Fibroblast of skin of right biceps (primary cell): ENCODE measurements at regions not wholly inside any gene's neighbourhood (a gene's known extent, or its start where the extent isn't known, plus 50 kb on each side); places are given as distances from the start of the nearest gene placed in this dataset.

Experiments
- DNase-seq: peaks from one replicate; pipeline ENCODE4 v3.0.0-alpha.2; 2013

DNA sequence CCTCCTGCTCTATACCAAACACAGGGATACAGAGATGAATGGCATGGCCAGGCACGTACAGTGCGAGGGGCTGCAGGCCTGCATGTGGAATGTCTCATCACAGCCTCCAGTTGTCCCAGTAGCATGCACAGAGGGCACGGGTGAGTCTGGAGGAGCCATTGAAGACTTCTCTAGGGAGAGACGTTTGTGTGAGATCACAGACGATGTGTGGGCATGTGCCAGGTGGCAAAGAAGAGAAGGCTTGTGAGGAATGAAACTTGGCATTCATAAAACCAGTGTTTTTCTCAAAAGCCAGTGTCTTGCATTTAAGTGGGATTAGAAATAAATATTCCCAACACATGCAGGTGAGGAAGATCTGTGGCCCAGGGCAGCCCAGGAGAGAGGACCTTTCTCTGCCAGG lies 119.1 kb upstream of the UBE3A start:
- DNase-seq, result no peak

DNA sequence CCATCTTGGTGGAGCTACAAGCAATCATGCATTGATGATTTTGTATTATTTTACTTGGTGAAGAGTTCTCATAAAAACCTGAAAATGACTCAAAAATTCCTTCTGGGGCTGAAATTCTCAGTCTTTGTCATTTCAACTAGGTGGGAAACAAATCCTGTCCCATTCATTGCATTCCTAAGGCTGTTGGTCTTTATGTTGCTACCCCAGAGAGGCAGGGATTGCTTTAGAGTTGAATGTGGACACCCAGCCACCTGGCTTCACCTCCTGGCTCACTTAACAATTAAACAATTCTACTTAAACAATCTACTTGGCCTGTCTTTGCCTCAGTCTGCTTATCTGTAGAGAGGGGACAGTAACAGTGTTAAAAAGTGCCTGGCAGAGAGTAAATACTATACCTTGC lies 117.3 kb upstream of the UBE3A start:
- no peak for DNase-seq

DNA sequence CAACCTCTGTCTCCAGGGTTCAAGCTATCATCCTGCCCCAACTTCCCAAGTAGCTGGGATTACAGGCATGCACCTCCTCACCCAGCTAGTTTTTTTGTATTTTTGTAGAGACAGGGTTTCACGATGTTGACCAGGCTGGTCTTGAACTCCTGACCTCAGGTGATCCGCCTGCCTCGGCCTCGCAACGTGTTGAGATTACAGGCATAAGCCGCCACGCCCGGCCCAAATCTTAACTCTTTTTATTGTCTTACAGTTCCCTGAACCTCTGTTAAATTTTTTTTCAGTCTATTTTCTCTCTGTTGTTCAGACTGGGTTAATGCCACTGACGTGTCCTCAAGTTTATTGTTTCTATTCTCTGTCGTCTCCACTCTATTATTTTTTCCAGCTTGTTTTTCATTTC lies 115.8 kb upstream of the UBE3A start:
- no peak for DNase-seq

DNA sequence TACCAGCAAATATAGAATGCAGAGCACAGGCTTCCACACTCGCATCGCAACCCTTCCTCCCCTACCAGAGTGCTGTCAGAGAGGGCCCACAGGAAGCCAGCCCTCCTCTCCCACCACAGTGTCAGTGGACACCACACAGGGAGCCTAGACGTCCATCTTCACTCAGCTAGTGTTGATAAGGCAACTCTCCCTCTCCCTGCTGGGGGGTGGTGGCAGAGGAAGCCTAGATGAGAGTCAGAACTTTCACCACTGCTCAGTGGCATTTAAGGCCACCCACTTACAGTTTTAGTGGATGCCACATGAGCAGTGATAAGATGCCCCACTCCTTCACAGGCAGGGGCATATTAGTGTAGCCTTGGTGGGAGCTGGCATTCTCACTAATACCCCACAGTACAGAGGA lies 109.8 kb upstream of the UBE3A start:
- no peak for DNase-seq

DNA sequence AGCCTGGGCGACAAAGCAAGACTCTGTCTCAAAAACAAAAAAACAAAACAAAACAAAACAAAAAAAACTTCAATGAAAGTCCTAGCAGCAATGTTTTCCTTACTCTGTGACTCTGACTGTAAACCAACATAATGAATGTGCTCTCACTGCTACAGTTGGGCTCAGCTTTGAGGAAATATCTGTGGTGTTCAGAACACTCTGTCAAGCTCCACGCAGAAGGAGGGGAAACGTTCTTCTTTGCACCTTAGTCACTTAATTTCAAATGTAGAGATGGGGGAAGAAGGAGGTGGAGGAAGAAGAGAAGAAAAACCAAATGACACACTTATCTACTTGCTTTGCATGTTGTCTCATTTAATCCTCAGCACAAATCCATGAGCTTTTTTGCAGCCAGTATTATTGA lies 107.1 kb upstream of the UBE3A start:
- no peak for DNase-seq

DNA sequence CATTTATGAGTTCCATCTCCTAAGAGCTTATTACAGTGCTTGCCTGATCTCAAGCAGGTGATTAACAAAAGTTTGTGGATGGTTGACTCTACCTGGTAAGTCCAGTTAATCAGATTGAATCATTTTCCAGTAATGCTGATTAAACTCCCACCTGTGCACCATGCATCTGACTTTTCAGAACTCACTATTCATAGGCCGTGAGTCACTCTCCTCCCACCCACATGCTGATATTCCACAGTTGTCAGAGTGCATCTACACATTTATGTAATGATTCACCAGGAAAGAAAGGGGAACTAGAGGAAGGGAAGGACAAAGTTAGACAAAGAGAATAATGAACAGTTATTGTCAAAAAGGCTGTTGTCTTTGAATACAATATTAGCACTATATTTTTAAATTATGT lies 106.2 kb upstream of the UBE3A start:
- peak; percentile 60 for DNase-seq

DNA sequence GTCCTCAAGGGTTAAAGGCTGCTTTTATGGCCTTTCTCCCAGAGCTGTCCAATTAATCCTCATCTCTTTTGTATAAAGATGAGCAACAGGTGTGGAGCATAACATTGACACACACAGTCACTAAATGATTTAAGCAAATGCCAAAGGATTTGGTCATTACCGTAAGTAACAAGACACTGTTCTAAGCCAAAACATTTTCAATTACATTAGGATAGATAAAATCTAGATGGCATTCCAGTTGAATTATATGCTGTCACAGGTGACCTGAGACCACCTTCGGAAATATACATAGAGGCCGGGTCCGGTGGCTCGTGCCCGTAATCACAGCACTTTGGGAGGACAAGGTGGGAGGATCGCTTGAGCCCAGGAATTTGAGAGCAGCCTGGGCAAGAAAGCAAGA lies 105.3 kb upstream of the UBE3A start:
- DNase-seq, result no peak

DNA sequence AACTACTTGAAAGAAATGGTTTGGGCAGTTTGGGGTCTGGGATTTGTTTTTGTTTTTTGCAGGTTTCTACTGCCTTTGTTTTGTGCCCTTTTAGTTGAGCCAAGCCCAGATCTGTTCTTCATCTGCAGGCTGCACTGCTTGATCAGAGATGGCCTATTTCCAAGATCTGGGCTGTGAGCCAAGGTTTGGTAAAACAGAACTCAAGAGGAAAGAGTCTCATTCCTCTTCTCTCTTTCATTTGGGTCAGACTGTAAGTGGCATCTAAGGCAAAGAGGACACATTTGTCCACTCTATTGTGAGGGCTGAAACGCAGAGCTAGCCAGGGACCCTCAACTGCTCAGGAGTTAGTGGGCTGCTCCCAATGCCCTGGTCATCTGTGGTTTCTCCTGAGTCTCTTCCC lies 104.4 kb upstream of the UBE3A start:
- DNase-seq, result peak; percentile 67

DNA sequence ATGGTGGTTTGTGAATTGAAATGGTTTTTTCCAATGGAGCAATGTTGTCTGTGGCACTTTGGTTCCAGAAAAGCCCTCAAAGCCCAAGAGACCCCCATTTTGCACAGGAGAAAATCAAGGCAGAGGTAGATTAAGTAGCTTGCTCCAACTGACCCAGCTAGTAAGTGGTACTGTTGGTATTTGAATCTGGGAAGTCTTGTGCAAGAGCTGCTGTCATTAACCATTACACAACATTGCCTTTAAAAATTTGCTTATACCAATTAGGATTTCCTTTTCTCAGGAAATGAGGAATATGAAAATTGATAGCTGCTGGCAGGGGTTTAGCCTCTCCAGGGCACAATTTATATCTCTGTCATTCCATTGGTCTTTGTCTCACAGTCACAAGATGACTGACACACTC lies 102.4 kb upstream of the UBE3A start:
- DNase-seq, result no peak

DNA sequence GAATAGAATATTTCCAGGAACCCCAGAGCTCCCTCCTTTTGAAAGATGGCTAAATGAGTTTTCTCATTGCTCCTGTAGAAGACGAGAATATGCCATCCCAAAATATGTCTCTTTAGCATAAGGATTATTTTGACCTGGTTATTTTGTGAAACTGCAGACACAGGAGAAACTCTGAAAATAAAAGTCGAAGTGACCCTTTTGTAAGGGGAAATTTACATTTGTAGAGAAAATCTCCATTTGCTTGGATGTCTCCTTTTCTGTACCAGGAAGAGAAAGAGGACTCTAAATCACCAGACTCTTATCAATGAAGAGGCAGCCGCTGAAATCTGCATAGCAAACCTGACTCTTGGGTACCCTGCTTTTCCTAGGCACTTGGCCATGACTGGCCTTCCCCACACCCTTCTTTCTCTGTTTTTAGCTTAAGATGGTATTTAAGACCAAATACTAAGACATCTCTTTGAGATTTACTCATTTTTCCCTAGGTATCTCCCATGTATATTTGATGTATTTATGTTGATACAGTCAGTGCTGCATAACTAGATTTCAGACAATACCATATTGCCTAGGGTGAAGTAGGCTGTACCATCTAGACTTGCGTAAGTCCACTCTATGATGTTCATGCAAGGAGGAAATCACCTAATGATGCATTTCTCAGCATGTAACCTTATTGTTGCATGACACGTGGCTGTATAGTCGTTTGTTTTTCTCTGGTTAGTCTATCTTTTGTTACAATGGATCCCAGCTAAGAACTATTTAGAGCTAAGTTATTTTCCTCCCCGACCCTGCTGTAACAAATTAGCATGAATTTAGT lies 98.2 kb upstream of the UBE3A start:
- no peak for DNase-seq

DNA sequence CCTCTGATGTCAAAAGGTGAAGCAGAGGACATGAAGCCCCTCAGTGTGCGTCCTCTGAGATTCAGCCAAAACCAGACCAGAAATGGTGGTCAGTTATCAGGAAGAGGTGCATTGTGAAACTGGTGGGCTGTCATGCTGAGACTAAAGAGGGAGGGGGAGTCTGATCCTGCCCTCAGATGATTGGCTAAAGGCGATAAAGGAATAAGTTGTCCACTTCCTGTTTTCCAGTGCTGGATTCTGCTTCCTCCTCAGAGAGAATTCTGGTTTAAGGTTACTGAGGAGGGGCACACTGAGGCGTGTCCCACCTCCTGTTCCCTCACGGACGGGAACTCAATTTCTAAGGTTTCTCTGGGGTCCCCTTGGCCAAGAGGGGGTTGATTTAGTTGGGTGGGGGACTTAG lies 97.0 kb upstream of the UBE3A start:
- no peak for DNase-seq

DNA sequence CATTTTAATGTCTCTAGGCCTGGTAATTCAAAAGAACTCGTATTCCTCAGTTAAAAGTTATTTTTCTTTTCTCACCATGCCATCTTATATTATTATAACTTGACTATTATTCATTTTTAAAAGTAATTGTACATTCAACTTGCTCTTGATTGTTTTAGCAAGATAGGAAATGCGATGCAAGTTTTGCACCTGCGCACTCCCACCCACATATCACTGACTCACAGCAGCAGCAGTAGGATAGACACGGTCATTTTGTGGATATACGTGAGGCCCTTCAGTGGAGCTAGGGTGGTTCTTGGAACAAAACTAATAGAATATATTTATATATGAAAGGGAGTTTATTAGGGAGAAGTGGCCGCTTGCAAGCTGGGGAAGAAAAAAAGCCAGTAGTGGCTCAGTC lies 95.5 kb upstream of the UBE3A start:
- no peak for DNase-seq

DNA sequence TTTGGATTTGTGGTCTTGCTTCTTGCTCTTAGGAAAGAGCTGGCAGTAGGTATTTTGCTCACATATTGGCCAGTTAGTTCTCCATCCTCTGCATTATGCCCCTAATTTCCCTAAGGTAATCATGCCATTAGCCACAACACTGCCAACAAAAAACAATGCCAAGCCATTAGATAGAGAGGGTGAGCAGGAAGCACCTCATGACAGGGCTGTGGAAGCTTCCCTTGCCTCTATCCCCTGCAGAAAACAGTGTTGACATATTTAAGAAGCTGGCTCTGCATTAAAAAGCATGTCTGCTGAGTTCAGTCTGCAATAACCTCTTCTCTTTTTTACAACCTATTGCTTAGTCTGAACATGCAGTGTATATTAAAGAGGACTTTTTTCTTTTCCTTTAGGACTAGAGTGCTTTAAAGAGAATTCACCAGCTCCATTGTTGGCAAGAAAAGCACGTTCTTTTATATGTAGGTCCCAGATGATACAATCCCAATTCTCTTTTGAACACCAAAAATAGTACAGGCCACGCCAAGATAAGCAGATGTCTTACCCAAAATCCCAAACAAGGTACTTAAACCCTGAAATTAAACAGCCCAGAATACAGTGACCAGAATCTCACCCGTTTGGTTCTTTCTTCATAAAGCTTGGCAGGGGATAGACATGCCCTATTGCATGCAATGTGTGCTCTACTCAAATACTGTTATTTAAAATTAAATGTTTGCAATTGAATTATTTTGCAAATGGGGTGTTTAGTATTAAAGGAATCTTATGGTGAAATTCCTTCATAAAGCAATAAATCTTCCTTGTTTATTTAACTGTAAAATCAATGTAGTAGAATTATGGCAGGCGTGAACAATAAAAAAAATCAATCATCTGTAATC lies 93.7 kb upstream of the UBE3A start:
- DNase-seq, result no peak

DNA sequence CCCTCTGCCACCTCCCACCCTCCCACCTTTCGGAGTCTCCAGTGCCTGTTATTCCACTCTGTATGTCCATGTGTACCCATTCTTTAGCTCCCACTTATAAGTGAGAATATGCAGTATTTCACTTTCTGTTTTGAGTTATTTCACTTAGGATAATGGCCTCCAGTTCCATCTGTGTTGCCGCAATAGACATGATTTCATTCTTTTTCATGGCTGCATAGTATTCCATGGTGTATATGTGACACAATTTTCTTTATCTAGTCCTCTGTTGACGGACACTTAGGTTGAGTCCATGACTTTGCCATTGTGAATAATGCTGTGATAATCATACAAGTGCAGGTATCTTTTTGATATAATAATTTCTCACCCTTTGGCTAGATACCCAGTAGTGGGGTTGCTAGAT lies 91.0 kb upstream of the UBE3A start:
- no peak for DNase-seq

DNA sequence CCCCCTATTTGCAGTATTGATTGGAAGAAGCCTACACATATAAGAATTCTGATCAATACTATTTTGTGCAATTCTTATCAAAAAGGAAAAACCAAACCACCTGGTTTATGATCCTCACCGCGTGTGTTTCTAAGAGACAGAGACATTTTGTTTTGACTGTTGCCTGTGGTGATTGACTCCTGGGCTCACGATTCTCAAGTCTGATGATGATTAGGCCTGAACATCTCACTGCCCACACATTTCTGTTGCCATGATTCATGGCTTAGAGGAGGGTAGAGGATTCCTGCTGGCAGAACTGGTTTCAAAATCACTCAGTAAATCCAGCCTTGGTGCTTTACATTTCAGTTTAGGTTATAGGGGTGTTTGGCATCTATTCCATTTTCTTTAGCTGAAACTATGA lies 88.3 kb upstream of the UBE3A start:
- DNase-seq, result no peak

DNA sequence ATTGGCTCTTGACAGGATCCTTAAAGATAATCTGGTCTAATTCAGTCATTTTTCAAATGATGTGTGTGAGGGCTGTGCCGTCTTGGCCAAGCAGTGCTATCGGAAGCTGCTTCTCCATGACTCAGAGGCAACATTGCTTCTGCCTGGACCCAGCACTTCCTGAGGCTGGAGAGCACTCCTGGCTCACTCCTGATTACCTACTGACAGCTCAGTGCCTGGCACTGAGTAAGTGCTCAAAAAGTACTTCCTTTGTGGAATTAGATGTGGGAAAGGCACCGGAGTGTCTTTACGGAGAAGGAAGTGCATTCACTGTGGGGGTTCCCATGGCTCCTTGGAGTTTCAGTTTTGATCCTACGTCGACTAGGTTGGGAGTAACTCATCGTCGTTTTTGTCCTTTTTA lies 86.9 kb upstream of the UBE3A start:
- no peak for DNase-seq

DNA sequence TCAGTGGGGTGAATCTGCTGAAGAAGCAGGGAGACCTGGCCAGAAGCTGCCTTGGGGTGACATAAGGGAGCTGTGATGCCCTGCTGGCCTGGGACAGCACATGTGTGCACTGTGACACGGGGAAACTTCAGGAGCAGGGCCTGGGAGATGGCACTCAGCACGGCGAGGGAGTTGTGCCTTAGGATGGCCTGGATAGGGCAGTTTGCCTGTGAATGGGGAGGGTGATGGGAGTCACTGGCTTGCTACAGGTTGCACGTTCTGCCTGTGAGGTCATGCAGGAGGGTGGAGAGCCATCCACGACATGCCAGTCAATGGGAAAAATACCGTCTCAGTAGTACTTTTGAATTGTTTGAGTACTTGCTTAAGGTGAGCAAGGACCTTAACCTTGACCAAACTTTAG lies 76.8 kb upstream of the UBE3A start:
- DNase-seq, result no peak

DNA sequence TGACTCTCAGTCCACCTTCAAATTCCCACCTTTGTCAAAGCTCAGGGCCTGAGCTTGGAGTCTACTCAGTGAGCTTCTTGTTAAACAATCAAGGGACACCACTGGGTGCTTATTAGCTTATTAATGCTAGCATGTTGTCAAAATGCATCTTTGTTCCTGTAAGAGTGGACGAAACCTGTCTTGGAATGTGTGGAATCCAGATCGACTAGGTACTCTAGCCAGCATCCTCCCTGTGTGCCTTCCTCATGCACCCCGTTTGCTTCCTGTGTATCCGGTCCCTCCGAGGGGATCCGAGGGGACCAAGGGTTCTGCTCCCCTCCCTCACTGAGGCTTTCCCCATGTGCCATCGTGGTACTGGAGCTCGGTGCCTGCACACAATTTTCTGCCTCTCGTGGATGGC lies 75.7 kb upstream of the UBE3A start:
- no peak for DNase-seq

DNA sequence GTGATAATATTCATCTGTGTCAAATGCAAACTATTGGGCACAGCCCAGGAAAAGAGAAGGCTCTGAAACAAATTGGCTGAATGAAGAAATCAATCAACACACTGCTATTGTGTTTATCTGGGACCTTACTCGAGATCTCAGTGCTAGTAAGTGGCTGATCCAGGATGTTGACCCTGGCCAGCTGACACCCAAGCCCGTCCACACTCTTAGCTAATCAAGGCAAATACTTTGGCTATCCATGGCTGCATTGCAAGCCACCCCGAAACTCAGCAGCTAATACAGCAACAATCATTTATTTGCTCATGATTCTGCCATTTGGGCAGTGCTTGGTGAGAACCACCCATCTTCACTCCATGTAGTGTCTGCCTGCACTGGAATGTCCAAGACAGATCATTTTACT lies 74.1 kb upstream of the UBE3A start:
- DNase-seq, result no peak

DNA sequence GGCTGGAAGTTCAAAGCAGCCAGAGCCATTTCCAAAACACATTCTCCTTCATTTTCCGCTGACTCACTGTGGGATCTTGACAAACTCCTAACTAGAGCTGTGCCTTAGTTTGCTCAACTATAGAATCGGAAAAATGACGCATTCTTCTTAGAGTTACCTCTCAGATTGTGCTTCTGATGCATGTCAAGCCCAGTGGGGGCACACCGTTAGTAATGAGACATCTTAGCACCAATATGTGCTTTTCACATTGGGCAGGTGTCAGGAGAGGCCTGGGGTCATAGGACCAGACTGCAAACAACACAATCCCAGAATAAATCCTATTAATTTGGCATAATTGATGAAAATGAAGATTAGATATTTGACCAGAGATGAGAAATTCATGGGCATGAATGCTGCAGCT lies 71.3 kb upstream of the UBE3A start:
- DNase-seq, result peak; percentile 18

DNA sequence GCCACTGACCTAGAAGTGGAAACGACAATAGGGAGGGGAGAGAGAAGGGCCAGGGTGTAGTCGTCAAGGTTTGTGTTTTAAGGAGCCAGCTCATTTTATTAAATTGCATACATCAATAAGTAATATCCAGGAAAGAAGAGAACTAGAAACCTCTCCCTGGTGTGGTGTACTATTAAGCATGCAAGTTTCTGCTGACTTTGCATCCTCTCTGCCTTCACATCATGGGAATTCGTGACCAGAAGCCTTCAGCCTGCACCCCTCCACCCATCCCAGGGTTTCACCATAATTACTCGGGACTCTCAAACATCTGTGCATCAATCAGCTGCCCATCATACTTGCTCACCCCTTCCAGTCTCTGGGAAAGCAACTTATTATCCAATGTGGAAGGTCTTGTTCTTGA lies 70.9 kb upstream of the UBE3A start:
- DNase-seq, result no peak

DNA sequence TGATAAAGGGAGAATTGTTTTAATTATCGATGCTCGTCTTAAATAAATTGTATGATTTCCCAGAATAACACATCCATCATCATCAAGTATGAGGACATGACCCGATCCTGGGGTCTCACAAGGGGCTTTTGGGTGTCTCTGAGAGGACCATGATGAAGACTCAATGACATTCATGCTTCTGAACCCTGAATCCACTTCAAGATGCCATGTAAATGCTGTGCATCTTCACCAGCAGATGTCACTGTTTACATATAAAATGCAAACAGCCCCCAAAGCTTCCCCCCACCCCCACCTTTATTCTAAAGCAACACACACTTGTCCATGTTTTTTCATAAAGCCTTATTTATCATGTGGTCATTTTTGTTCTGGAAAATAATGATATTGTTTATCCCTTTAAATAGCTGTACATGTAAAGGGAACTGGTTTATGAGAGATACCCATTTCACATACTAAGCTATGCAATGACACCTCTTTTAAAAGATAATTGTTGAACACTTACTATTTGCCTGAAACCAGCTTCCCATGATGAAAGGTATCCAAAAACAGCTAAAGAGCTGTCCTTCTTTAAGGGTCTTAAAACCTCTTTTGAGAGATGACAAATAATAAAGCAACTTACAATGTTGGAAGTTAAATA lies 69.7 kb upstream of the UBE3A start:
- peak; percentile 66 for DNase-seq

DNA sequence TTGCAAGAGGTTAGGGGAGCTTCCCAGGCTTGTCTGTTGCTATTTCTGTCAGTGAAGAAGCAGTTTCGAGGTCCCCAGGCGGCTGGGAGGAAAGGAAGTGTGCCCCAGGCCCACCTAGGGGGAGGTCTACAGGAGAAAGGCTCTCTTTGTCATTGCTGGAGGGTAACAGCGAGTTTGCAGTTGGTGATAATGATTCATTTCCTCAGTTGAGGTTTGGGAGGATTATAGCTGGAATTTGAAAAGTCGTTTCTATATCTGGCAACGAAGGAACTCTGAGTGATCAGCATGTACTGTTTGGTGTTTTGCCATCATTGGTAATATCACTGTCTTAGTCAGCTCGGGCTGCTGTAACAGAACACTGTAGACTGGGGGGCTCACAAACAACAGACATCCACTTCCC lies 65.5 kb upstream of the UBE3A start:
- DNase-seq, result peak; percentile 93

DNA sequence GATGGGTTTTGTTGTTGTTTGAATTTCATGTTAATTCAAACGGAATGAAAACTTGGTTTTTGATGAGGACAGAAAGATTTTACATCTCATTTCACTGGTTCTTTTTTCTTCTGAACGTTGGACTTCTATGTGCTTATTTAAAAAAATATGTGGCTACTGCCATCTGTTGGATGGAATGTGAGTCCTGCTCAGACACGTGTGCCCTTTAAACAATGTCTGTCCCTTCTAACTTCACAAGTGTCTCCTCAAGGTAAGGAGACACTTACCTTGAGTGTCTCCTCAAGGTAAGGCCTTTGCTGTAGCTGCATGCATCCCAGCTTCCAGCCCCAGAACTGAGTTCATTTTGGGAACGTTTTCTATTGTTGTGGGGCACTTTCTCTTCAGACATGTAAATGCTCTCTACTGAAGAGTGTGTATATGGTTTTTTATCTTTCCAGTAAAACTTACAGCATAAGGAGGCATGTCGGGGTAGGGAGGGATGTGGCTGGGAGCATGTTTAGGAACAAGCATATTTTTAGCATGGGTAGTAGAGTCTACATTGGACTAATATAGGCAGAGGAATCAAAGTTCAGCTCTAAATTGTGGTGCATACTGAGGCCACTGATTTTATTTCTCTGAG lies 63.1 kb upstream of the UBE3A start:
- peak; percentile 44 for DNase-seq
